NCI-H446 (cell line): ENCODE measurements at regions not wholly inside any gene's neighbourhood (a gene's known extent, or its start where the extent isn't known, plus 50 kb on each side); places are given as distances from the start of the nearest gene placed in this dataset.

Experiments used
- DNase-seq, 2 experiments: peaks; one replicate each; lab custom pipeline; 2025; lab: John Stamatoyannopoulos, UW

GRCh38 chr15:53400986-53401385, 358.5 kb downstream of the WDR72 start:
- no peak for DNase-seq

GRCh38 chr15:53397041-53397616, 362.3 kb downstream of the WDR72 start:
- no peak for DNase-seq

- no peak for DNase-seq
Observed at GRCh38 chr15:53395871-53396270, 363.6 kb downstream of the WDR72 start.

DNA sequence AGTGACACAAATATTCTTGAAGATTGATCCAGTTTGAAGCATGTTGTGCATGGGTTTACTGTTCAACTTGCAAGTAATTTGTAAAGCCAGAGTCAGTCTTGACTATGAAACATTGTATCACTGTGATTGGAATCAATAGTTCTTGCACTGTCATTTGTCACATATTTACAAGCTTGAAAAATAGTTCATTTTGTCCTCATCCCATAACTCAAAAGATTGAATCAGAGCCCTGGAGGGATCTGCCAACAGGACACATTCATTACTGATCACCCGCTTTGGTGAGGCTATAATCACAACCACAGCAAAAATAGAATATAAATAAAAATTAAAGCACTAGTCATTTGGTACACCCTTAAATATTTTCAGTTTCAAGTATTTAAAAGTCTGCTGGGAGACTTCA, 368.9 kb downstream of the WDR72 start:
- DNase-seq, result no peak

GRCh38 chr15:53389271-53390037, 370.0 kb downstream of the WDR72 start:
- no peak for DNase-seq

DNA sequence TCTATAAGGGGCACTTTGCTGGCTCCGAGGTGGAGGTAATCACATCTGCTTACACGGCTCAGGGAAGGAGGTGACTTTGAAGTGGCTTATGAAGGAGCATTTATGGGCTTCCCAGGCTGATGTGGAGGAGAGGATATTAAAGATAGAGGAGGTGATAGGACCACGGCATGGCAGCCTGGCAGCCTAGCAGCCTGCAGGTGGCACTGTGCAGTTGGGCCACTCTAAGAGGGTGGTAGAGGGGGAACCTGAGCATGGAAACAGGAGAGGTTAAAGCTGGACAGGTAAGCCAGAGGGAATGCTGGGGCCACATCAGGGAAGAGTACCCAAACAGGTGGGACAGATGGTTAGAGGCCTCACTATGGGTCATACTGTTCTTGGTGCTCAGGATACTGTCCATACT, 375.0 kb downstream of the WDR72 start:
- DNase-seq, result no peak

- no peak for DNase-seq
Observed at GRCh38 chr15:53378096-53378800, 381.2 kb downstream of the WDR72 start.

DNA sequence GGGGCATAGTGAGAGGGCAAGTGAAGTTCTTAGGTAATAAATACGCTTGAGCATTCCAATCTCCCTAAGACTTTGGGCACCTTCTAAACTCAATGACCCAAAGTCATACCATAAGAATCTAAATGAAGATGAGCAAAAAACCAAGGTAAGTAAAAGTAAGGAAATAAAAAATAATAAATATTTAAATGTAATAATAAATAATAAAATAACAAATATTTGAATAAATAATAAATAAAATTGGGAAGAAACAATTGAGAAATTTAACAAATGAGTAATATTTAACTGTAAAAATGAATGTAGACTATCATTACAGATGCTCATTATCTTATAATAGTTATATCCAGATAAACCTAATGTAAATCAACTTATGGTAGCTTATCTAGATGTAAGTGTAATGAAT, 391.7 kb downstream of the WDR72 start:
- DNase-seq, result no peak

- DNase-seq, result no peak
Observed at GRCh38 chr15:53360881-53361280, 398.6 kb downstream of the WDR72 start.

DNA sequence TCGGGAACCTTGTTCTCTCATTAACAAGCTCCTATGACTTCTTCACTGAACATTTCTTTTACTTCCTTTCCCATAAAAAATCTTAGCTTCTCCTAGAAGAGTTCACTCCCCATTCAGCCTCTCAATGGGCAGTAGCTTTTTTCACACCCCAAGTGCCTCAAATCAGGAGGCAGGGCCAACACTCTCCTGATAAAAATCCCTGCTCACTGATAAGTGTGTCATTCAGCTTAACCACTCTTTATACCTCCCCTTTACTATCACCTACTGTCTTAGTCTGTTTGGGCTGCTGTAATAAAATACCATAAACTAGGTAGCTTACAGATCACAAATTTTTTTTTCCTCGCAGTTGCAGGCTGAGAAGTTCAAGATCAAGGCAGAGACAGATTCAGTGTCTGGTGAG, 400.4 kb downstream of the WDR72 start:
- no peak for DNase-seq

DNA sequence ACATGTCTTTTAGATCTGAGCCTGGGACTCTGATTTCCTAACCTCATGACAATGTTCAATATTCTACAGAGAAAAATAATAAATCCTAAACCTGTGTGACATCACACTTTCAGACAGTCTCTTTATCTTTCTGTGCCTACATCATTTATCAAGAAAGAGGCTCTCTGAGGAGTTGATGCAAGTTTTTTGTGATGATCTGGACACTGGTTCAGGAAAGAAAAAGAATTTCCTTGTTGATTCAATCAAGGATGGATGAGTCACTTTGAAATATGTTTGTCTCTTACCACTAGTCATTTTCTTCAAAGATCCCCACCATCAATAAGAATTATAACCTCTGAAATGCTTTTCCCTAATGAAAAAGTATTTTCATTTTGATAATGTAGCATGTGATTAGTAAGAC, 404.6 kb downstream of the WDR72 start:
- no peak for DNase-seq

DNA sequence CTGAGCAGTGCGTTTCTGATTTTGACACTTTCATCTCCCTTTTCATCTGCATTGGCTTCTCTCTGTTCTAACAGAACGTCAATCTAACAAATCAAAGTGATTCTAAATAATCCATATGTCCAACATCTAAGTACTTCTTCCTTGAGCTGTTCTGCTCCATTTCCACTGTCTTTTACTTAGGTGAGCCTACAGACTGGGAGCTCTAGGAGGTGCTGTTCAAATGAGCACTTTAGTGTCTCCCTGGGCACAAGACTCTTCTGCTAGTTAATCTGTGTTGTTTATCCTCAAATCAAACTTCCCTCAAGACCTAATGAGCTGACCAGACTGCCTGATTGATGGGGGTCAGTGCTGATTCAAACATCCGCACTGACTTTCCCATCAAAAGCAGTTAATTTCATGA, 408.1 kb downstream of the WDR72 start:
- DNase-seq, result no peak

- no peak for DNase-seq
Observed at GRCh38 chr15:53346583-53346982, 412.9 kb downstream of the WDR72 start.

DNA sequence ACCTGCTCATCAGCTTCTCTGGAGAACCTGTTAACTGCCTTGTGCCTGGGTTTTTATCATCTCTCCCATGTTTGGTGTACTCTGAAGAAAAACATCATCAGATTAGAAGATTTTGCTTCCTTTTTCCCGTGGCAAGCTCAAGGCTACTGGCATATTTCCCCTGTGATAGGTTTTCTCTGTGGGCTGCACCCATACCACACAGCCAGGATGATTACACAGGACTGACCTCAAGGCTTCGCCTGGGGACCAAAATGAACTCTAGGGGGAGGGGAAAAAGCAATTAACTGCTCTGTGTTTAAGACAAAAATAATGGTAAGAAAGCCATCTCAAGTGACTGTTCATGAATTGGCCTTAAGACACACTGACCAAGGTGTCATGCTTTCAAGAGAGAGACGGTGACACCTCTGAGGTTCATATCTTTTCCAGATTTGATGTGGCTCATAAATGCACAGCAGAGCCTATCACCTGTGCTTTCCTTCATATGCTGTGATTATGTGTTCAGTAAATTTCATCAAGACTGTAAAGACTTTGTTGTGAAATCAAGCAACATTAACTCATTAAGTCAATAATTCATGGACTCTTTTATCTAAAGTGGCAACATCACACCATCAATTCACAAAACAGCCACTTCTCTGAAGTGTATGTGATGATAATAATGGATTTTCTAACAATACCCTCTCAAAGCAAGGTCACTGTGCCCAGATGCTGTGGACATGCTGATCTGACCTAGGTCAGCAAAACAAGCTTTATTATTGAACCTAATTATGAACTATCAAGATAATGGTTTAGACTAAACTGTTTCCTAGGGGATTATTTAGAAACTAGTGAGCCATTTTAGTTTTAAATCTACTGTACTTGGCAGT, 427.9 kb downstream of the WDR72 start:
- DNase-seq, result no peak

- no peak for DNase-seq
Observed at GRCh38 chr15:53328341-53328740, 431.1 kb downstream of the WDR72 start.

- no peak for DNase-seq
Observed at GRCh38 chr15:53324061-53324460, 435.4 kb downstream of the WDR72 start.

DNA sequence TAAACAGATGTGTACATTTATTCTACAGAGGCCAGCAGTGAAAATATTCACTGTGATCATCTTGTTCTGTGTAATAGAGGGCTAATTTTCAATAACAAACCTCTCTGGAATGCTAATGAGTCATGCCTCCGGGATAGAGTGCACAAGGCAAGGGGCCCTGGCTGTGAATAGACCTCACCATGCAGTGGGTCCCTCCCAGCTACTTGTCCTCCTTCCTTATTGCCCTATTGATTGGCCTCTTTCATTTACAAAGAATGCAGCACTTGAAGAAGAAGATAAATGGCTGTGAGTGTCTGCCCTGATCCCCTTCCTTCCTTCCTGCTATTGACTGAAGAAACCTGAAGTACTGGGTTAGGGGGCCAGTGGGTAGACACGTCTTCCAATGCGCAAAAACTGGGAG, 436.3 kb downstream of the WDR72 start:
- DNase-seq, result no peak

DNA sequence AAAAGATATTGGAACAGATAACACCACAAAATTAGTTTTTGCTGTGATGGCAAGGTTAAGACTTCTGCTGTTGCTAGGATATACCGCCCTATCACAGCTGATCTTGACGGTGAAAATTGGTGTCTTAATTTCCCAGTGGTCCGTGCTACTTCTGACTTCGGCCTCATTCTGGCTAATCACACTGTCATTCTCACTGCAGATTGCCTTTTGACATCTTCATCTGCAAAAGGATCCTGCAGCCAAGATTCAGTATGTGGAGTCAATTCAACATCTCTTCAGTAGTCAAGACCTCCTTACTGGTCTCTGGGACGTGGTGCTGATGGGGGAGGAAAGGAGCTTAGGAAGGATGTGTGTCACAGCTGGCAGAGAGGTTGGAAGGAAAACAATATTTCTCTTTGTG, 438.6 kb downstream of the WDR72 start:
- no peak for DNase-seq

DNA sequence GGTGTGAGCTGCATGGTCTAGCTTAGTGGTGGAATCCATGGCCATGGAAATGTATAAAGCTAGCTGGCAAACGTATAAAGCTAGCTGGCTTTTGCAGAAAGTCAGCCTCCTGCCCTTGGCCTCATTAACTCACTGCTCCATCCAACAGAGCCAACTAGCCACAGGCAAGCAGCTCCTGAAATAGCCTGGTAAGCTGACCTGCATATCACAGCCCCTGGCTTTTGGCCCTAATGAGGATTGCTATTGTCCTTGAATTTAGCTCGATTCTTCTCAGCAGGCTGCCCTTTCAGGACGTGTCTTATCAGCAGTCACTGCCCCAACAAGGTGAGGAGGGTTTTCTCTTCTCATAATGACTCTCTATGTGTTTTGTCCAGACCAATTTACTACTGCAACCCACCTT, 446.8 kb downstream of the WDR72 start:
- DNase-seq, result no peak

DNA sequence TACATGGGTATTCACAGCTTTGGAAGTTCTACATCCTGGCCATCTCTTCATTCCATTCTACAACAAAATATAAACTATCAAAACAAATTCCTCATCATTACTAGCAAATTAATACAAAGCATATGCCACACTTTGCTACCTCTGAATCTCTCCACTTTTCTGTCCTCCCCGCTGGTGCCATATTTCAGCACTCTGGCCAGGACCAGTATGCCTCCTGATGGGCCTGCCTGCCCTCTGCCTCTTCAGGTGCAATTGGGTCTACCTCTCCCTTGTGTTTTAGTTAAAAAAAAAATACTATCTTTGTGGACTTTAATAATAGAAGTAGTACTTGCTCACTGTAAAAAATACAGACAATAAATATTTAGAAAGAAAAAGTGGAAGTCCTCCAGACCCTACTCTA, 448.8 kb downstream of the WDR72 start:
- DNase-seq, result no peak

DNA sequence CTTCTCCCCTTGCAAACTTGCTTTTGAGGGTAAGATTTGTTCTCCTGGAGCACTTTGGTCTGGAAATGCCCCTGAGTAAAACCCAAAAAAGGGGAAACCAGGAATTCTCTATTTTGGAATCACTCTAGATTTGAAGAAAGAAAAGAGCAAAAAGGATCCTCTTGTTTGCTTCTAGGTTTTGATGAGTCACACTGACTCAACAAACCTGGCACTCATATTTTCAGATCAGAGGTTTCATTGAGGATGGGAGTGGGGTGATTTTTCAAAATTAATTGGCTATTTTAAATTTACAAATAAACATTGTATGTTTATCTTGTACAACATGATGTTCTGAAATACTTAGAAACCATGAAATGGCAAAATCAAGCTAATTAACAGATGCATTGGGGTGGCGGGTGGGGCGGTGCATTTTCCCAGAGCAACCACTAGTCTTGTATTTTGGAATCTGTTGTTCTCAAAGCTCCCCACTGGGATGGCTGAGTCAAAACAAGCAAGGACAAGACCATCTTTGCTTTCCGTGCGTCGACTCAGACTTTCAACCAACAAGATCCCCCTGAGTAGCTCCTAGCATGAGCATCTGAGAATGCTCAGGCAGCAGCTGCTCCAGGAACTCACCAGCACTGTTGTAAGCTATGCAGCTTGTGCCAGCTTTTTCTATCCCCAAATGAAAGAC, 451.4 kb downstream of the WDR72 start:
- no peak for DNase-seq

GRCh38 chr15:53305554-53305953, 453.9 kb downstream of the WDR72 start:
- no peak for DNase-seq
